Thymus (tissue), 11 donors: ENCODE measurements at regions not wholly inside any gene's neighbourhood (a gene's known extent, or its start where the extent isn't known, plus 50 kb on each side); places are given as distances from the start of the nearest gene placed in this dataset.

Experiments used
- DNase-seq, 9 donors: peaks; one replicate each; pipeline ENCODE4 v3.0.0-alpha.2; 2013; ENCODE audit warnings: low spot score in 9 of 9, low read depth in 6 of 9, missing footprints in 1 of 9
- H3K27ac ChIP-seq, 2 donors: one replicate each; pipeline ENCODE4 v1.5.1; 2013; ENCODE audit warnings: control low read depth in 1 of 2, low read depth in 1 of 2, low read length in 1 of 2, mild to moderate bottlenecking in 1 of 2, moderate library complexity in 1 of 2
- H3K27me3 ChIP-seq, 2 donors: one replicate each; pipeline ENCODE4 v1.5.1; 2013; ENCODE audit warnings: low read length in 1 of 2; ENCODE audit not compliant: control insufficient read depth in 2 of 2, insufficient read depth in 1 of 2
- H3K36me3 ChIP-seq, 2 donors: one replicate each; pipeline ENCODE4 v1.5.1; 2013; ENCODE audit warnings: low read length in 1 of 2, mild to moderate bottlenecking in 1 of 2, moderate library complexity in 1 of 2; ENCODE audit not compliant: control insufficient read depth in 2 of 2, insufficient read depth in 2 of 2
- H3K4me1 ChIP-seq, 2 donors: one replicate each; pipeline ENCODE4 v1.5.1; 2013; ENCODE audit warnings: low read length in 2 of 2; ENCODE audit not compliant: control insufficient read depth in 2 of 2, insufficient read depth in 2 of 2
- H3K4me3 ChIP-seq, 2 donors: one replicate each; pipeline ENCODE4 v1.5.1; 2013; ENCODE audit warnings: low read length in 2 of 2, control low read depth in 1 of 2, mild to moderate bottlenecking in 1 of 2
- H3K9me3 ChIP-seq, 2 donors: one replicate each; pipeline ENCODE4 v1.5.1; 2013; ENCODE audit warnings: low read length in 1 of 2, mild to moderate bottlenecking in 1 of 2; ENCODE audit not compliant: control insufficient read depth in 2 of 2, insufficient read depth in 1 of 2
- WGBS: extraction: QIAGEN DNeasy Blood & Tissue Kit; methylation state at CpG from one replicate; pipeline ENCODE4 v1.1.7; 2013; 5-methylcytosine and 5-hydroxymethylcytosine counted together
- donor health status: healthy.

DNA sequence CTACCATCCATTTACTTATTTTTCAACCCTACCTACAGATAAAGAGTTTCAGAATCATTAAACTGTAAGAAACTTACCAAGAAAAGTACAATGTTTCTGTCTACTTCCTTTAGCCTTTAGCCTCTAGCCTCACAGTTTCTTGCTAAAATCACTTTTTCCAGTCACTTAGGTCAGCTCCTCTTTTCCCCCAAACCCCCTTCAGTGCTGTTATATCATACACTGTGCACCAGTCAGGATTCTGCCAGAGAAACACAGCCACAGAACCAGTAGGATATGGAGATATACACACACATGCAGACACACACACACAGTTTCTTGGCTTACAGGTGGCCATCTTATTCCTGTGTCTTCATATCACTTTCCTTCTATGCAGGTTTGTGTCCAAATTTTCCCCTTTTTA, 139.9 kb upstream of the LIPC start:
- Histone ChIP-seq H3K9me3 (peaks cover 0 to 4% of the 10 kb centered on the region in 2 donors), H3K4me3 (no peak overlapping the region)

DNA sequence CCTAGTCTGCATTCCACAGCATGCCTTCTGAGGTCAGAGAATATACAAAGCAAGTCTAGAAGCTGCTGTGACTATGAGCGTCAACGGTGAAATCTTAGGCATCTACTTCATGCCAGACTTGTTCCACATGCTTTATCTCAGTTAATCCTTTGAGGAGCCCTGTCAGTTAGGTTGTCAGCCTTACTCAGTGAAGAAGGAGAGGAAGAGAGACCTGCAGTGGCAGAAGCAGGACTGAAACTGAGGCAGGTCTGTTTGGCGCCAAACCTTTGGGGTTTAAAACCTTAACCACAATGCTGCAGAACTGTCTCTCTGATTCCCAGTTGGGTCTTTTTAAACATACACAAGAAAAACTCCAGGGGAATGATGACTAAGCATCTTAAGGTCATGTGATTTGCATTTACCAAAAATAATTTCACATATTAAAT, 139.0 kb upstream of the LIPC start:
- H3K9me3 ChIP-seq: peaks cover 0 to 4% of the 10 kb centered on the region in 2 donors
- H3K4me3 ChIP-seq: no peak overlapping the region
- 76% methylated on average over 3 of the region's 3 CpGs for WGBS
- H3K27ac ChIP-seq: no peak overlapping the region
- no peak for DNase-seq
- peaks cover 0 to 10% of the 10 kb centered on the region in 2 donors for H3K4me1 ChIP-seq
- H3K27me3 ChIP-seq: no peaks in the 10 kb centered on the region
- H3K36me3 ChIP-seq: no peaks in the 10 kb centered on the region

More for the DNA sequence above, 139.9 kb upstream of the LIPC start:
- Histone ChIP-seq H3K27ac (no peak overlapping the region), H3K36me3 (no peaks in the 10 kb centered on the region), H3K27me3 (no peaks in the 10 kb centered on the region), H3K4me1 (peaks cover 3 to 14% of the 10 kb centered on the region in 2 donors)
- DNase-seq: no peak

DNA sequence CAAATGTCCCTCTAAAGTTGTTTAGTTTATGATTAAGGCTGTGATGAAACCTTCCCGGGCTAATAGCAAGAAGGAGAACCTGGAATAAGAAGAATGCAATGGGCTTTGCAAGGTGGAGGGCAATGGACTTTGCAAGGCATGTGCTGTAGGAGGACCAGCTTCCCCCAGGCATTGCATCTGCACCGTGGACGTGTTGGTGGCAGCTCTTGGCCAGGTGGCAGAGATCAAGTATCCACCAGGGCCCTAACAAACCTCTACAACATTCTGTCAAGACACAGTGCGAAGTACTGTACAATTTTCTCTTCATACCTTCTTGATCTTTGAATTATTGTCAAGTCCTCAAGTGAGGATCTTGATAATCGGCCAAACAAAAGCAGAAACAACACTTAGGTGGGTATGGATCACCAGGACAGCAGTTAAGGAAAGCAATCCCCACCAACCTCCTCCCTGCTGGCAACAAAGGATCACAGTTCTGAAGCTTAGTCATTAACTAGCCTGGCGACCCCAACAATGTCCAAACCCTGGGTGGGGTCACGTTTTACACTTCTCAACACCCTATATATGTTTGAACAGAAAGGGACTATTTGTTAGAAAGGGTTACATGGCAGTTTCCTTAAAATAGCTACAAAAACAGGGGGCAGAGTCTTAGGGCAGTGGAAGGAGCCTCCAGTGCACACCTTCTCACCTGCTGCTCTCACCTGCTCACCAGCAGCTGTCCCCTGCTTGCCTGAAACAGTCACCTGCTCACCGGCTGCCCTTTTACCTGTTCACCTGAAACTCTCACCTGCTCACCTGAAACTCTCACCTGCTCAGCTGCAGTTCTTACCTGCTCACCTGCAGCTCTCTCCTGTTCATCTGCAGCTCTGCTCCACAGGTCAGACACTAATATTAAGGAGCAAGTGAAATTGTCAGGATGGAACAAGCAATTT, 137.9 kb upstream of the LIPC start:
- H3K27me3 ChIP-seq: no peaks in the 10 kb centered on the region
- H3K4me1 ChIP-seq: peaks cover 7 to 21% of the 10 kb centered on the region in 2 donors
- no peak overlapping the region for H3K27ac ChIP-seq
- WGBS: 96% methylated on average over 8 of the region's 8 CpGs
- no peaks in the 10 kb centered on the region for H3K36me3 ChIP-seq
- peaks cover 0 to 4% of the 10 kb centered on the region in 2 donors for H3K9me3 ChIP-seq
- no peak for DNase-seq
- H3K4me3 ChIP-seq: no peak overlapping the region

DNA sequence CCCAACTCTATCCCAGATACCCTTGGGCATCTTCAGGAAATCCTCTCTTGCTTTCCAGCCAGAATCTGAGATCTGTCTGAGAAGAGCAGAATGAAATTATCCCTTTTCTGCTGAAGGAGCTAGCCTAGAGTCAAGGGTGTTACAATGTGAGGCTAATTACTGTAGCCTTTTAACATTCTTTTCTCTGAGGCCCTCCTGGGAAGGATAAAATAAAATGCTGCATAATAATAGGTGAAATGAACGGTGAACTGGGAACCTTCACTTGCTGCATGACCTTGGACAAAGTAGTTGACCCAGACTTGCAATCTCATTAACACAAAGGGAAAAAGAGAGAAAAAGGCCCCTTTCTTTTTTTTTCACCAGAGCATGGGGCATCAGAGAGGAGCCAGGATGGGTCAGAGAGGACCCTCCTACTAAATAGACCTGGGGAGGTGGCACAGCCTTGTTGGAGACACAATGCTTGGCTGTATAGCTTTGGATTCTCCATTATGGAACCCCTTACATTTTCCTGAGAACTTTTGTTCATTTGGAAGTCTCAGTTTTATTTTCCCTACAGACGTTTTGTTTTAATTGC, 137.0 kb upstream of the LIPC start:
- WGBS: 91% methylated on average over 2 of the region's 2 CpGs
- H3K4me3 ChIP-seq: no peak overlapping the region
- no peak overlapping the region for H3K27ac ChIP-seq
- peaks cover 0 to 8% of the 10 kb centered on the region in 2 donors for H3K9me3 ChIP-seq
- H3K27me3 ChIP-seq: no peaks in the 10 kb centered on the region
- H3K36me3 ChIP-seq: no peaks in the 10 kb centered on the region
- H3K4me1 ChIP-seq: peaks cover 9 to 29% of the 10 kb centered on the region in 2 donors
- no peak for DNase-seq

- no peaks in the 10 kb centered on the region for H3K36me3 ChIP-seq
- H3K4me1 ChIP-seq: peaks cover 9 to 29% of the 10 kb centered on the region in 2 donors
- no peaks in the 10 kb centered on the region for H3K27me3 ChIP-seq
- H3K4me3 ChIP-seq: no peak overlapping the region
- DNase-seq: no peak
- no peak overlapping the region for H3K27ac ChIP-seq
- 88% methylated on average over 7 of the region's 7 CpGs for WGBS
- H3K9me3 ChIP-seq: peaks cover 0 to 8% of the 10 kb centered on the region in 2 donors
Measured at GRCh38 chr15:58295637-58296215, 136.1 kb upstream of the LIPC start.

- Histone ChIP-seq H3K27ac (no peak overlapping the region), H3K4me1 (peaks cover 9 to 29% of the 10 kb centered on the region in 2 donors), H3K36me3 (no peaks in the 10 kb centered on the region), H3K9me3 (peaks cover 0 to 8% of the 10 kb centered on the region in 2 donors), H3K4me3 (no peak overlapping the region), H3K27me3 (no peaks in the 10 kb centered on the region)
- no peak for DNase-seq
- WGBS: 80% methylated on average over 2 of the region's 2 CpGs
Measured at GRCh38 chr15:58296276-58296675, 135.5 kb upstream of the LIPC start.

DNA sequence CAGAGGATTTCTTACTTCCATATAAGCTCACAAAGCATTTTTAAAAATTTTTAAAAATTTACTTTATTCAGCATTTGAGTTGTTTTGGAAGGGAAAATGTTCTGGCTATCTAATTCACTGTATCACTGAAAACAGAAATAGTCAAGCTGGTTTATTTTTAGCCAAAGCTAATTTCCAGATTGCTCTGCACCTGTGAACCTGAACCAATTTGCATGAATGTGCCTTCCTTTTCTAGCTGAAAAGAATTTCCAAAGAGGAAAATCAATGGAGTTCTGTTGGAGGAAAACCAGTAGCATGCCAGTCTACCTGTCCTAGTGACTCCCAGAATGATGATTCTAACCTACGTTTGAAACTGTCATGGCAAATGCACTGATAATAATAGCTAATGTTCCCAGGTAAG, 134.2 kb upstream of the LIPC start:
- Histone ChIP-seq H3K27ac (no peak overlapping the region), H3K9me3 (peaks cover 0 to 7% of the 10 kb centered on the region in 2 donors), H3K36me3 (no peaks in the 10 kb centered on the region), H3K27me3 (no peaks in the 10 kb centered on the region), H3K4me1 (peaks cover 12 to 29% of the 10 kb centered on the region in 2 donors), H3K4me3 (no peak overlapping the region)
- WGBS: 96% methylated on average over 1 of the region's 1 CpG
- no peak for DNase-seq

- Histone ChIP-seq H3K27me3 (no peaks in the 10 kb centered on the region), H3K27ac (no peak overlapping the region), H3K4me3 (no peak overlapping the region), H3K9me3 (peaks cover 0 to 5% of the 10 kb centered on the region in 2 donors), H3K4me1 (peaks cover 14 to 29% of the 10 kb centered on the region in 2 donors), H3K36me3 (no peaks in the 10 kb centered on the region)
- WGBS: 92% methylated on average over 10 of the region's 10 CpGs
- DNase-seq: no peak
Measured at GRCh38 chr15:58298879-58299850, 132.6 kb upstream of the LIPC start.
